ENCODE measurements at regions not wholly inside any gene's neighbourhood (a gene's known extent, or its start where the extent isn't known, plus 50 kb on each side); places are given as distances from the start of the nearest gene placed in this dataset.

DNA sequence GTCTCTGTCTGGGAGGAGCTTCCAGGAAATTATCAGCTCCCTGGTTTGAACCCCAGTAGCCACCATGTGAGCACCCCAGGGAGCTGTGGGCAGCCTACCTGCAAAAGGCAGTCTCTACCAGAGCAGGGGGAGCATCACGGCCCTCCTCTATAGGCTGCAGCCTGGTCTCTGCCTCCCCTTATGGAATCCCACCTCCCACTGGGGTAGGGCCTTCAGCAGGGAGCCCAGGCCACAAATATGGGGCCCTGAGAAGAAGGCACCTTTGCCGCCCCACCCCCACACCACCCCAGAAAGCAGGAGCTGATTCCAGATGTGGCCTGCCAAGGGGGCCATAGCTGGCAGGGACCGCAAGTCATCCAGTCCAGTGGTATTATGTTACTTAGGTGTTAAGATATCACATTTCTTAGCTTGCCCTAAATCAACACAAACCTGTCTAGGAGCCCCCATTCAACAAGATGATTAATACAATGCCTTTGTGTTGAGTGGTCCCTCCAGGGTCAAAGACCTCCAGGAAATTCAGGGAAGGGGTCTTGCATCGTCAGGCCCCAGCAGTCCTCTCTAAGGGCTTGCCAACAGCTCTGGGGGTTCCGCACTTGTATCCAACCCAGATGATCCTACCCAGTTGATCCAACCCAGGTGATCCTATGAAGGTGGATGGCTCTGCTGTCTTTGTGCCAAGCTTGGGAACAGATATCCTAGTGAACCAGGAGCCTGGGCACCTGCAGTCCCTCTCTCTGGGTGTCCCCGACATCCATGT, 114.9 kb downstream of the OAT start:
- no peak overlapping the region for H3K4me3 ChIP-seq (ENCODE audit: low read length in 2 of 2)
- H3K27ac ChIP-seq (ENCODE audit: low read length), result no peak overlapping the region
- no peaks in the 10 kb centered on the region for H3K9me3 ChIP-seq (ENCODE audit: control insufficient read depth in 2 of 2, low read length in 2 of 2)
- peaks cover 0 to 2% of the 10 kb centered on the region in 2 donors for H3K27me3 ChIP-seq (ENCODE audit: control insufficient read depth in 1 of 2, insufficient read depth in 2 of 2, low read length in 2 of 2)
- no peaks in the 10 kb centered on the region for H3K36me3 ChIP-seq (ENCODE audit: control insufficient read depth in 2 of 2, insufficient read depth in 2 of 2, low read length in 2 of 2)
- H3K9ac ChIP-seq (ENCODE audit: low read length in 2 of 2), result no peak overlapping the region
- H3K4me1 ChIP-seq (ENCODE audit: control insufficient read depth, insufficient read depth, low read length), result peaks cover 6% of the 10 kb centered on the region

DNA sequence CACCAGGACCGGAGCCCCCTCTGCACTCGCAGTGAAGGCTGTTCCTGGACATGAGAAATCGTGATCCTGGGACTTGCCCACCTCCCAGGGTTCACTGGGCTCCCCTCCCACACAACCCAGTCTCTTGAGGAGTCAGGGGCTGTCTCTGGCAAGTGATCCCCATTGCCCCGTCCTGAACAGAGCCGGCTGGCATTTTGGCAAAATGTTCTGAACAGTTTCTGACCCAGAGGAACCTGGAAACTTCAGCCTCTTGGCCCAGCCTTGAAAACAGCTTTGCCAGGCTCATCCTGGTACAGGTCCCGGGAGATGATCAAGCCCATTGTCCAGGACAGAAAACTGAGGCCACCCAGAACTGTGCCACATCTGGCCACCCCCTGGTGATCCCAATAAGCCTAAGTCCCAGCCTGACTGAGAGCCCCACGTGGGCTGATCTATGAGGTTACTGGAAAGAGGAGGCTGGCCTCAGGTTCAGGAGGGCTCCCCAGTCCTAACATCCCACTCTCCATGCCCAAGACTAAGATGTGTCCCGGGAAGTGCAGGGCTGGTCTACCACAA, 115.7 kb downstream of the OAT start:
- Histone ChIP-seq H3K27ac (ENCODE audit: low read length) (no peak overlapping the region), H3K4me3 (ENCODE audit: low read length in 2 of 2) (no peak overlapping the region), H3K9ac (ENCODE audit: low read length in 2 of 2) (no peak overlapping the region)

DNA sequence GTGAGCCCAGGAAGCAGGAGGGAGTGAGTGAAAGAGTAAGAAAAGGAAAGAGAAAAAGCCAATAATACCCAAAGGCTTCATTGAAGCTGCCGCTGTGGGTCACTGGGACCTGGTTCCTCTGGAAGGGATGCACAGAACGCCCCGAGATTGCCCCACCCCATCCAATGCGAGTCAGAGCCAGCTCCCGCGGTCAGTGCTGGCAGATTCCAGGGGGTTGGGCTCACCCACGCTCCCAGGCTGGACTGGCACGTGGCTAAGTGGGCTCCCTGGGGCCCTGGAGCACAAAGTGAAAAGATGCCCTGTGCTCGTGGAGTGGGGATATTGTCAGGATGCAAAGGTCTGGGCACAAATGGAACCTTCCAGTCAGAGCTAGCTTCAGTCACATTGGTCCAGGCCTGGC, 117.0 kb downstream of the OAT start:
- H3K4me1 ChIP-seq (ENCODE audit: control insufficient read depth, insufficient read depth, low read length), result peaks cover 6% of the 10 kb centered on the region
- H3K27me3 ChIP-seq (ENCODE audit: control insufficient read depth in 1 of 2, insufficient read depth in 2 of 2, low read length in 2 of 2), result no peaks in the 10 kb centered on the region
- no peak overlapping the region for H3K4me3 ChIP-seq (ENCODE audit: low read length in 2 of 2)
- H3K9me3 ChIP-seq (ENCODE audit: control insufficient read depth in 2 of 2, low read length in 2 of 2), result no peaks in the 10 kb centered on the region
- no peak overlapping the region for H3K27ac ChIP-seq (ENCODE audit: low read length)
- no peaks in the 10 kb centered on the region for H3K36me3 ChIP-seq (ENCODE audit: control insufficient read depth in 2 of 2, insufficient read depth in 2 of 2, low read length in 2 of 2)
- H3K9ac ChIP-seq (ENCODE audit: low read length in 2 of 2), result no peak overlapping the region

More for the DNA sequence above, 115.7 kb downstream of the OAT start:
- H3K9me3 ChIP-seq (ENCODE audit: control insufficient read depth in 2 of 2, low read length in 2 of 2), result no peaks in the 10 kb centered on the region
- peaks cover 6% of the 10 kb centered on the region for H3K4me1 ChIP-seq (ENCODE audit: control insufficient read depth, insufficient read depth, low read length)
- H3K36me3 ChIP-seq (ENCODE audit: control insufficient read depth in 2 of 2, insufficient read depth in 2 of 2, low read length in 2 of 2), result no peaks in the 10 kb centered on the region
- peaks cover 0 to 2% of the 10 kb centered on the region in 2 donors for H3K27me3 ChIP-seq (ENCODE audit: control insufficient read depth in 1 of 2, insufficient read depth in 2 of 2, low read length in 2 of 2)

DNA sequence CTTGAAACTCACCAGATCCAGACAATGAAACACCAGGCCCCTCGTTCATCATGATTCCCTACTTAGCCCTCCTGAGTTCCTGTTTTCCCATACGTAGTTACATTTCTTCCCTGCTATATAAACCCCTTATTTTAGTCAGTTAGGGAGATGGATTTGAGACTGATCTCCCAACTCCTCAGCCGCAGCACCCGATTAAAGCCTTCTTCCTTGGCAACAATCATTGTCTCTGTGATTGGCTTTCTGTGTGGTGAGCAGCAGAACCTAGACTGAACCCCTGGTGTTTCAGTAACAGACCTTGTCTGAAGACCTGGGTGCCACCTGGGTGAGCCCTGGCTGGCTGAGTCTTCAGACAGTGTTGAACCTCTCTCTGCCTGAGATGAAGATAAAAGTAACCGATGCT, 118.0 kb downstream of the OAT start:
- no peaks in the 10 kb centered on the region for H3K27me3 ChIP-seq (ENCODE audit: control insufficient read depth in 1 of 2, insufficient read depth in 2 of 2, low read length in 2 of 2)
- H3K9me3 ChIP-seq (ENCODE audit: control insufficient read depth in 2 of 2, low read length in 2 of 2), result no peaks in the 10 kb centered on the region
- H3K4me1 ChIP-seq (ENCODE audit: control insufficient read depth, insufficient read depth, low read length), result peaks cover 6% of the 10 kb centered on the region
- H3K9ac ChIP-seq (ENCODE audit: low read length in 2 of 2), result no peak overlapping the region
- no peaks in the 10 kb centered on the region for H3K36me3 ChIP-seq (ENCODE audit: control insufficient read depth in 2 of 2, insufficient read depth in 2 of 2, low read length in 2 of 2)
- no peak overlapping the region for H3K27ac ChIP-seq (ENCODE audit: low read length)
- H3K4me3 ChIP-seq (ENCODE audit: low read length in 2 of 2), result no peak overlapping the region

DNA sequence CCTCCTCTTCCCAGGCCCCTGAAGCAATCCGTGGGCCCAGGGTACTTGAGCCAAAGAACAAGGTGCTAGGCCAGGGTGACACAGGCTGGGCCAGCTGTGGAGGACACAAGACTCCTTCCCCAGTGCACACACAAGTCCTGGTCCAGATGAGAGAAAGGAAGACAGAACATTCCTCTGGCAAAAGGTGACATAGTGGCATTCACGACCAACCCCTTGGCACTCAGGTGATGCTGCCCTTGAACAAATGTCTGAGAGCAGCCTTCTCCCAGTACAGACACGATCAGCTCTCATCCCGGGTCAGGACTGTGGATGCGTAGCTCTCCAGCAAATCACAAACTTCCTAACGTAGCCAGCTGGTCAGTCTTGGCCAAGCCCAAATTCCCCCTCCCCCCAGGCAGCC, 118.5 kb downstream of the OAT start:
- H3K27ac ChIP-seq (ENCODE audit: low read length), result no peak overlapping the region
- H3K4me1 ChIP-seq (ENCODE audit: control insufficient read depth, insufficient read depth, low read length), result peaks cover 10% of the 10 kb centered on the region
- H3K36me3 ChIP-seq (ENCODE audit: control insufficient read depth in 2 of 2, insufficient read depth in 2 of 2, low read length in 2 of 2), result no peaks in the 10 kb centered on the region
- no peaks in the 10 kb centered on the region for H3K9me3 ChIP-seq (ENCODE audit: control insufficient read depth in 2 of 2, low read length in 2 of 2)
- no peak overlapping the region for H3K9ac ChIP-seq (ENCODE audit: low read length in 2 of 2)
- no peak overlapping the region for H3K4me3 ChIP-seq (ENCODE audit: low read length in 2 of 2)
- no peaks in the 10 kb centered on the region for H3K27me3 ChIP-seq (ENCODE audit: control insufficient read depth in 1 of 2, insufficient read depth in 2 of 2, low read length in 2 of 2)

DNA sequence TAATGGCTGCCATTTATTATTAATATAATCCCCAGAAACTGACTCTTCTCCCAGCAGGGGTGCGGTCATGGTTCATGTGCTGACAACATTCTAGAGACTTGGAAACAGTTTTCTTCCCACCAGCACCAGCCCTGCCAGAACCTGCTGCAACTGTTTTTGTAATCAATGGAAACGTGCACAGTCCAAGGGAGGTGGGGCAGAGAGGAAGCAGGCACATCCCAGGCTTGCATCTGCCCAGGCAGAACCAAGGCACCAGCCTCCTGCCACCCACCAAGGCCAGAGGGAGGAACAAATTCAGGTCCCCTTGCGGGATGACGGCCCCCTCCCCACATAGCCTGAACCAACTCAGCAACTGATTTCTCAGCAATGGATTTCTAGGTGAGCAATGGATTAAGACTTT, 119.0 kb downstream of the OAT start:
- H3K9me3 ChIP-seq (ENCODE audit: control insufficient read depth in 2 of 2, low read length in 2 of 2), result no peaks in the 10 kb centered on the region
- H3K4me3 ChIP-seq (ENCODE audit: low read length in 2 of 2), result no peak overlapping the region
- H3K9ac ChIP-seq (ENCODE audit: low read length in 2 of 2), result no peak overlapping the region
- H3K4me1 ChIP-seq (ENCODE audit: control insufficient read depth, insufficient read depth, low read length), result peaks cover 16% of the 10 kb centered on the region
- H3K36me3 ChIP-seq (ENCODE audit: control insufficient read depth in 2 of 2, insufficient read depth in 2 of 2, low read length in 2 of 2), result no peaks in the 10 kb centered on the region
- no peak overlapping the region for H3K27ac ChIP-seq (ENCODE audit: low read length)
- H3K27me3 ChIP-seq (ENCODE audit: control insufficient read depth in 1 of 2, insufficient read depth in 2 of 2, low read length in 2 of 2), result no peaks in the 10 kb centered on the region

DNA sequence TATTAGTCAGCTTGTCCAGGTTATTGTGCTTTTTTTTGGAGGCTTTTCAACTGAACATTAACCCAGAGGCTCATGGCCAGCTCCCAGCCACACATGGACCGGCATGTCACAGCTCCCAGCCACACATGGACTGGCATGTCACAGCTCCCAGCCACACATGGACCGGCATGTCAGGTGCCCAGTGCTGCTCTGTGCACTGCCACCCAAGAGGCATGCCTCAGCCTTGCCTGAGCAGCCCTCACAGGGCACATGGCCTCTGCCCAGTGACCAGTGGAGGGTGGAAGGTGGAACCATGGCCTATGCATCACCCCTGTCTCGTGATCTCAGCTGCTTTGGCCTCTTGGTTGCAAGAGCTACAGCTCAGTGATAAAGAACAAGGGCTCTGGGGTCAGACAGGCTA, 119.8 kb downstream of the OAT start:
- peaks cover 16% of the 10 kb centered on the region for H3K4me1 ChIP-seq (ENCODE audit: control insufficient read depth, insufficient read depth, low read length)
- no peak overlapping the region for H3K4me3 ChIP-seq (ENCODE audit: low read length in 2 of 2)
- no peak overlapping the region for H3K9ac ChIP-seq (ENCODE audit: low read length in 2 of 2)
- no peaks in the 10 kb centered on the region for H3K36me3 ChIP-seq (ENCODE audit: control insufficient read depth in 2 of 2, insufficient read depth in 2 of 2, low read length in 2 of 2)
- no peak overlapping the region for H3K27ac ChIP-seq (ENCODE audit: low read length)
- no peaks in the 10 kb centered on the region for H3K9me3 ChIP-seq (ENCODE audit: control insufficient read depth in 2 of 2, low read length in 2 of 2)
- H3K27me3 ChIP-seq (ENCODE audit: control insufficient read depth in 1 of 2, insufficient read depth in 2 of 2, low read length in 2 of 2), result no peaks in the 10 kb centered on the region

DNA sequence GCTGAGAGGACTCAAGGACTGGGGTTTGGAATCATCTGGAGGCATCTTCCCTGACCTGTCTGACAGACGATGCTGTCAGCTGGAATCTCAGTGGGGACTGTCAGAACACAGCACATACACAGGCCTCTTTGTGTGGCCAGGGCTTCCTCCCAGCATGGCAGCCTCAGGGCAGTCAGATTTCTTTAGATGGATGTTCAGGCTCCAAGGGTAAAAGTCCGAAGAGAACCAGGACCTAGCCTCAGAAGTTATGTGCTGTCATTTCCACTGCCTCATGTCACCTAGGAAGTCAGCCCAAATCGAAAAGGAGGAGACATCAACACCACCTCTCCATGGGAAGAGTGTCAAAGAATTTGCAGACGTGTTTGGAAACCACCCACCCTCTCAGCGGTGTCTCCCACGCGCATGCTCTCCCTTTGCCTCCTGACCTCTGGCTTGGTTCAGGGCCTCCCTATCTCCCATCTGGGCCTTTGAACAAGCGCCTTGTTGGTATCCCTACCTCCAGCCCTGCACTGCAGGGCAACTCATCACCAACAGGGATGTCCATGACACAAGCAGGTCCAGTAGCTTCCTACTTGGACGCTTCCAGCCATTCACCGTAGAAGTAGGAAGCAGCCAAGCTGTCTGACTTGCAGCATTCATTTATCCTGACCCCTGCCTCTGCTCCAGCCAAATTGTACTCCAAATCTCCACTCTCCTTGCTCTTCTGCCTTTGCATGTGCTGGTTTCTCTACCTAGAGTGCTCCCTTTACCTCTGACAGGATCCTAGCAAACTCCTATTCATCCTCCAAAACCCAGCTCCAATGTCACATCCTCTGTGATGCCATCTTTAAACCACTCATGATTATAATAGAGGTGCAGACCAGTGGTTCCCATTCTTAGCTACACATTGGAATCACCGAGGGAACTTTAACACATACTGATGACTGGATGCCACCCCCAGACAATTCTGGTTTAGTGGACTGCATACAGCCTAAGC, 121.6 kb downstream of the OAT start:
- Histone ChIP-seq H3K4me1 (ENCODE audit: control insufficient read depth, insufficient read depth, low read length) (peaks cover 16% of the 10 kb centered on the region), H3K27me3 (ENCODE audit: control insufficient read depth in 1 of 2, insufficient read depth in 2 of 2, low read length in 2 of 2) (no peaks in the 10 kb centered on the region), H3K27ac (ENCODE audit: low read length) (no peak overlapping the region), H3K9me3 (ENCODE audit: control insufficient read depth in 2 of 2, low read length in 2 of 2) (no peaks in the 10 kb centered on the region), H3K4me3 (ENCODE audit: low read length in 2 of 2) (no peak overlapping the region), H3K9ac (ENCODE audit: low read length in 2 of 2) (no peak overlapping the region), H3K36me3 (ENCODE audit: control insufficient read depth in 2 of 2, insufficient read depth in 2 of 2, low read length in 2 of 2) (no peaks in the 10 kb centered on the region)

DNA sequence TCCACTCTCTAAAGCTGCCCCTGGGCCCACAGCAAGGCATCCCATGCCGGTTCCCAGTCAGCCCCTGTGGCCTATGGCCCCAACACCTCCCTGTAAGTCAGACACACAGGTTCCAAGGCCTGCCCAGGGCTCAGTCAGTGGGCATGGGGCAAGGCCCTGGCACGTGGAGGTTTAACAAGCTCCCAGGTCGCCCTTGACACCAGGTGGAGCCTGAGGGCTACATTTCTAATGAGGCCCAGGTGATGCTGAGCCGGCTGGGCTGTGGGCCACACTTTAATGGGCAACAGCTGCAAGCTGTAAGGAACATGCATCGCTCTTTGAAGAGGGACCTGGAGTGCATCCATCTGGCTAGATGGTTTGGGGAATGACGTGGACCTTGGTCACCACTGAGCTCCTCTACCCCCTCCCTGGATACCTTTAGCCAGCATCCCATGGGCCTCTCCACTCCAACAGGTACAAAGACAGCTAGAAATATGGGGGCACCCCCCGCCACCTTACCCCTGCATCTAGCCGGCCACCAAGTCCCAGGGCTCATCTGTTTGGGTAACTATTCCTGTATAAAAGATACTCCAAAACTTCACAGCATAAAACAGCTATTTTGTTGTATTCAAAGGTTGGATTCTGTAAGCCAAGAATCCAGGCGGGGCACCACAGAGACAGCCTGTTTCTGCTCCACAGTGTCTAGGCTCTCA, 122.5 kb downstream of the OAT start:
- no peak overlapping the region for H3K27ac ChIP-seq (ENCODE audit: low read length)
- peaks cover 14% of the 10 kb centered on the region for H3K4me1 ChIP-seq (ENCODE audit: control insufficient read depth, insufficient read depth, low read length)
- no peaks in the 10 kb centered on the region for H3K36me3 ChIP-seq (ENCODE audit: control insufficient read depth in 2 of 2, insufficient read depth in 2 of 2, low read length in 2 of 2)
- no peaks in the 10 kb centered on the region for H3K9me3 ChIP-seq (ENCODE audit: control insufficient read depth in 2 of 2, low read length in 2 of 2)
- H3K9ac ChIP-seq (ENCODE audit: low read length in 2 of 2), result no peak overlapping the region
- no peak overlapping the region for H3K4me3 ChIP-seq (ENCODE audit: low read length in 2 of 2)
- no peaks in the 10 kb centered on the region for H3K27me3 ChIP-seq (ENCODE audit: control insufficient read depth in 1 of 2, insufficient read depth in 2 of 2, low read length in 2 of 2)

All from stomach smooth muscle (tissue), 2 donors.